Keratinocyte (primary cell): ENCODE measurements at regions not wholly inside any gene's neighbourhood (a gene's known extent, or its start where the extent isn't known, plus 50 kb on each side); places are given as distances from the start of the nearest gene placed in this dataset.

Experiments
- DNase-seq: peaks from one replicate; pipeline ENCODE4 v3.0.0-alpha.2; 2011; ENCODE audit warnings: low read depth, missing footprints, low spot score
- FAIRE-seq: peaks from 2 replicates; lab custom pipeline; 2011; peaks lifted over from hg19 to GRCh38; lab: Jason Lieb, UNC
- H2AFZ ChIP-seq: 2 replicates; pipeline ENCODE4 v1.6.0; 2012; ENCODE audit warnings: low read length, control low read depth, inconsistent platforms; ENCODE audit not compliant: control insufficient read depth
- H3K27ac ChIP-seq: 2 replicates; pipeline ENCODE4 v1.5.1; 2011; ENCODE audit warnings: low read length; ENCODE audit not compliant: control insufficient read depth, insufficient read depth
- H3K27me3 ChIP-seq: 3 replicates; pipeline ENCODE4 v1.6.0; 2011; ENCODE audit warnings: low read length; ENCODE audit not compliant: control insufficient read depth, insufficient read depth; ENCODE audit errors: extremely low read depth
- H3K36me3 ChIP-seq, 2 experiments: 2 replicates in 1 of 2; 3 replicates in 1 of 2; pipeline ENCODE4 v1.5.1; 2011; ENCODE audit warnings: low read length in 2 of 2, mild to moderate bottlenecking in 1 of 2; ENCODE audit not compliant: control insufficient read depth in 2 of 2, insufficient read depth in 2 of 2; ENCODE audit errors: extremely low read depth in 1 of 2
- H3K4me1 ChIP-seq: 3 replicates; pipeline ENCODE4 v1.5.1; 2011; ENCODE audit warnings: low read length; ENCODE audit not compliant: control insufficient read depth, insufficient read depth; ENCODE audit errors: extremely low read depth
- H3K4me2 ChIP-seq: 3 replicates; pipeline ENCODE4 v1.6.0; 2011; ENCODE audit warnings: low read depth, low read length; ENCODE audit not compliant: control insufficient read depth, insufficient read depth; ENCODE audit errors: extremely low read depth
- H3K4me3 ChIP-seq, 3 experiments: fragments of 200-600 bp in 1 of 3; sonication (generic) in 1 of 3; 2 replicates in 2 of 3; 3 replicates in 1 of 3; pipeline ENCODE4 v1.5.1; 2011 to 2016; ENCODE audit warnings: low read length in 3 of 3, mild to moderate bottlenecking in 3 of 3, control low read depth in 2 of 3, inconsistent platforms in 1 of 3, low read depth in 1 of 3, mixed read lengths in 1 of 3, mixed run types in 1 of 3, moderate library complexity in 1 of 3; ENCODE audit not compliant: control insufficient read depth in 2 of 3, insufficient read depth in 2 of 3; ENCODE audit errors: extremely low read depth in 1 of 3
- H3K79me2 ChIP-seq: 2 replicates; pipeline ENCODE4 v1.6.0; 2012; ENCODE audit warnings: low read length; ENCODE audit not compliant: control insufficient read depth, insufficient read depth
- H3K9ac ChIP-seq: 3 replicates; pipeline ENCODE4 v1.6.0; 2011; ENCODE audit warnings: low read length; ENCODE audit not compliant: control insufficient read depth, insufficient read depth; ENCODE audit errors: extremely low read depth
- H3K9me1 ChIP-seq: 3 replicates; pipeline ENCODE4 v1.6.0; 2011; ENCODE audit warnings: low read length; ENCODE audit not compliant: control insufficient read depth, insufficient read depth; ENCODE audit errors: extremely low read depth
- H3K9me3 ChIP-seq: 2 replicates; pipeline ENCODE4 v1.5.1; 2012; ENCODE audit warnings: low read depth, low read length; ENCODE audit not compliant: control insufficient read depth
- H4K20me1 ChIP-seq: 3 replicates; pipeline ENCODE4 v1.6.0; 2011; ENCODE audit warnings: low read length; ENCODE audit not compliant: control insufficient read depth, insufficient read depth; ENCODE audit errors: extremely low read depth
- CTCF ChIP-seq, 3 experiments: IDR thresholded peaks in 1 of 3; conservative IDR thresholded peaks in 1 of 3; optimal IDR thresholded peaks in 1 of 3; 2 replicates in 2 of 3; 3 replicates in 1 of 3; pipeline versions ENCODE3 to v1.5.1; 2011; ENCODE audit warnings: low read length in 3 of 3, mild to moderate bottlenecking in 3 of 3, moderate library complexity in 2 of 3, control low read depth in 1 of 3, inconsistent platforms in 1 of 3; ENCODE audit not compliant: insufficient read depth in 2 of 3; ENCODE audit errors: extremely low read depth in 1 of 3
- EZH2 ChIP-seq: IDR thresholded peaks from one replicate; pipeline ENCODE4 v1.6.1; 2012; ENCODE audit warnings: inconsistent platforms, mild to moderate bottlenecking, low read length, moderate library complexity
- dilution Hi-C: fragments of 300-500 bp; cut with MboI; formaldehyde crosslinking; loops from one replicate; pipeline ENCODE4 v1.7.0; 2020; ENCODE audit warnings: low sequenced_read_pairs; ENCODE audit not compliant: extremely low pct_ligation_motif_present

- Histone ChIP-seq H4K20me1 (no peaks in the 10 kb centered on the region), H3K27ac (no peak overlapping the region), H3K79me2 (no peaks in the 10 kb centered on the region), H2AFZ (no peak overlapping the region), H3K9me3 (no peaks in the 10 kb centered on the region), H3K9me1 (no peaks in the 10 kb centered on the region), H3K36me3 (no peaks in the 10 kb centered on the region), H3K4me1 (no peaks in the 10 kb centered on the region), H3K9ac (no peak overlapping the region), H3K4me3 (no peak overlapping the region), H3K27me3 (peaks cover 4% of the 10 kb centered on the region), H3K4me2 (no peak overlapping the region)
- TF ChIP-seq CTCF (optimal IDR thresholded peaks at IDR 0.05 in 1 of 3, IDR thresholded peaks at IDR 0.05 in 1 of 3, conservative IDR thresholded peaks at IDR 0.05 in 1 of 3; ENCODE audit: extremely low read depth in 1 of 3, insufficient read depth in 2 of 3, low read length in 3 of 3) (peak in 1 of 3 experiments; percentile 7), EZH2 (no peak)
- DNase-seq (no peak), FAIRE-seq (no peak)
- dilution Hi-C loops = no loop called here
Measured at GRCh38 chr9:99336005-99336404, 113.9 kb downstream of the SEC61B start.

DNA sequence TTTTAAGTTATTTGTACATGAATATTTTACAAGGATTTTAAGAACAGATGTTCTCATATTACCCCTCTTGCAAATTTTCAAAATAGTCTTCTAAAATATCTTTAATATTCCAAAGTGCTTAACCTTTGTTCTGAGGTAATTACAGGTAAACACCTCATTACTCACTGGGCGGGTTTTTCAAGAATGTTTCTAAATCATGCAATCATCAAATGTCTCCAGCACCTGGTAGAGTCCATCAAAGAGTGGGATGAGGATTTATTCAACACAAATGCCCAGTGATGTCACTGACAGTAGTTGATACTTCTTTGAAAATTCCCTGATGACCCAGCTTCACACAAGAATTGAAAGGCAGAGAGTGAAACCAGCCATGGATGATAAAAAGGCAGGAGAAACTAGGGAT is 114.4 kb downstream of the SEC61B start:
- no peaks in the 10 kb centered on the region for H3K36me3 ChIP-seq
- peaks cover 4% of the 10 kb centered on the region for H3K27me3 ChIP-seq
- no peak overlapping the region for H3K27ac ChIP-seq
- no peak overlapping the region for H3K4me3 ChIP-seq
- no peak for FAIRE-seq
- no peaks in the 10 kb centered on the region for H3K79me2 ChIP-seq
- no peak overlapping the region for H3K9ac ChIP-seq
- H4K20me1 ChIP-seq = no peaks in the 10 kb centered on the region
- dilution Hi-C loops = no loop called here
- no peaks in the 10 kb centered on the region for H3K4me1 ChIP-seq
- no peak overlapping the region for H3K4me2 ChIP-seq
- no peaks in the 10 kb centered on the region for H3K9me3 ChIP-seq
- TF ChIP-seq EZH2 (no peak), CTCF (optimal IDR thresholded peaks at IDR 0.05 in 1 of 3, IDR thresholded peaks at IDR 0.05 in 1 of 3, conservative IDR thresholded peaks at IDR 0.05 in 1 of 3; ENCODE audit: extremely low read depth in 1 of 3, insufficient read depth in 2 of 3, low read length in 3 of 3) (no peak)
- no peak overlapping the region for H2AFZ ChIP-seq
- no peaks in the 10 kb centered on the region for H3K9me1 ChIP-seq
- no peak for DNase-seq
